ENCODE measurements at regions not wholly inside any gene's neighbourhood (a gene's known extent, or its start where the extent isn't known, plus 50 kb on each side); places are given as distances from the start of the nearest gene placed in this dataset.

DNA sequence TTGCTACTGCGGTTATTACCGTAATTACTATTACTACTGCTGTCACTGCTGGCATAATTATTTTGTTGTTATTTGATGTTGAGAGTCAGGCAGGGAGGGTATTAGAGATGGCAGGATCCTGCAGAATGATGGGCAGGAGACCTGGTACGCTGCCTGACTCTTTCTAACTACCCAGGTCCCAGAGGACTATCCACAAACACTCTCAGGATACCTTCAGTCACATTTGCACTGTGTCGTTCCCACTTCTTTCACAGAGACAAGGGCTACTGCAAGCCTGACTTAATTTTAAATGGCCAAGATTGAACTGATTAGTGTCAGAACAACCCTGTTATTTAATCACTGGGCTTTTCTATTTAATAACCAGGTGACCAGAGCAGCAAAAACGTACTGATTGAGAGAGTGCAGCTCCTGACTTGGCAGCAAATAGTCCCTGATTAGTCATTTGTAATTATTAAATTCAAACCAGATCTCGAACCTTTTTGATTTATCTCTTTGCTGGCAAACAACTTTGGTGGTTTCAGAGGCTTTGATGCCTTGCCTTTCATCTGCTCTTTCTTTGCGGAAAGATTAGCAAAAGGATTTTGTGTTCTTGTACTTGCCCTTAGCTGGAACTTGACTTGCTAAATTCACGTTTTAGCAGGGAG lies 88.8 kb upstream of the ARHGEF3 start:
- TF ChIP-seq EZH2phosphoT487 (IDR thresholded peaks at IDR 0.05; ENCODE audit: low read length) (no peak), EZH2 (optimal IDR thresholded peaks at IDR 0.05; ENCODE audit: low read depth, low read length) (no peak)

All from MM.1S (cell line).